Caco-2 (cell line): ENCODE measurements at regions not wholly inside any gene's neighbourhood (a gene's known extent, or its start where the extent isn't known, plus 50 kb on each side); places are given as distances from the start of the nearest gene placed in this dataset.

Experiments used
- BruUV-seq: library from RNA; stranded (reverse); fragments of 400-500 nt; replicated peaks from 2 replicates; lab custom pipeline; 2021; lab: Mats Ljungman, UMichigan
- CTCF ChIA-PET: fragments of 300-600 bp; sonication (Branson Sonifier 250); formaldehyde crosslinking; loops from one replicate; lab custom pipeline; 2022; ENCODE audit warnings: antibody characterized with exemption; lab: Charles Lee
- POLR2A ChIA-PET: fragments of 300-600 bp; sonication (Branson Sonifier 250); formaldehyde crosslinking; loops from one replicate; lab custom pipeline; 2022; ENCODE audit warnings: antibody characterized with exemption; lab: Charles Lee
- DNase-seq, 2 experiments: peaks; one replicate each; pipeline versions ENCODE4 v3.0.0 to v3.0.0-alpha.2; 2020 to 2022
- H3K27me3 ChIP-seq: replicated peaks from 2 replicates; pipeline ENCODE4 v1.6.0; 2011; ENCODE audit warnings: low read length; ENCODE audit not compliant: control insufficient read depth, insufficient read depth
- H3K36me3 ChIP-seq: 2 replicates; pipeline ENCODE4 v1.5.1; 2011; ENCODE audit warnings: low read length; ENCODE audit not compliant: control insufficient read depth, insufficient read depth
- H3K4me1 ChIP-seq: fragments of 250-450 bp; sonication (Bioruptor Pico); 2 replicates; pipeline ENCODE4 v1.5.1; 2020; ENCODE audit warnings: mild to moderate bottlenecking
- H3K4me3 ChIP-seq: 2 replicates; pipeline ENCODE4 v1.5.1; 2011; ENCODE audit warnings: low read depth, mild to moderate bottlenecking, control low read depth, low read length
- H3K9me3 ChIP-seq: fragments of 250-450 bp; sonication (Bioruptor Pico); 2 replicates; pipeline ENCODE4 v1.5.1; 2020; ENCODE audit warnings: mild to moderate bottlenecking, moderate library complexity
- H3K27ac Mint-ChIP-seq: one replicate; pipeline ENCODE4 v1.8.0; 2022; ENCODE audit warnings: mixed read lengths; ENCODE audit not compliant: unreplicated experiment
- H3K27me3 Mint-ChIP-seq: one replicate; pipeline ENCODE4 v1.8.0; 2022; ENCODE audit warnings: mixed read lengths; ENCODE audit not compliant: insufficient read depth, unreplicated experiment
- H3K36me3 Mint-ChIP-seq: one replicate; pipeline ENCODE4 v1.8.0; 2022; ENCODE audit warnings: mild to moderate bottlenecking, mixed read lengths; ENCODE audit not compliant: insufficient read depth, unreplicated experiment
- H3K4me1 Mint-ChIP-seq: one replicate; pipeline ENCODE4 v1.8.0; 2022; ENCODE audit warnings: low read depth, mixed read lengths; ENCODE audit not compliant: unreplicated experiment
- H3K4me3 Mint-ChIP-seq: one replicate; pipeline ENCODE4 v1.8.0; 2022; ENCODE audit warnings: mild to moderate bottlenecking, moderate library complexity, mixed read lengths; ENCODE audit not compliant: unreplicated experiment
- H3K9me3 Mint-ChIP-seq: one replicate; pipeline ENCODE4 v1.8.0; 2022; ENCODE audit warnings: mixed read lengths; ENCODE audit not compliant: unreplicated experiment
- intact Hi-C: fragments of 100-400 bp; cut with micrococcal nuclease; formaldehyde crosslinking; loops from one replicate; pipeline ENCODE4 v1.10.0; 2022; ENCODE audit not compliant: unreplicated experiment
- TF ChIP-seq, protein P1 (sequence below), 2 experiments: fragments of 200-600 bp in 1 of 2; IDR thresholded peaks; 1 replicate in 1 of 2; 2 replicates in 1 of 2; pipeline versions ENCODE4 v1.5.1 to v1.8.0; 2011 to 2022; ENCODE audit warnings: antibody characterized with exemption in 1 of 2, control low read depth in 1 of 2, inconsistent platforms in 1 of 2, low read depth in 1 of 2, low read length in 1 of 2, mild to moderate bottlenecking in 1 of 2, moderate library complexity in 1 of 2; ENCODE audit not compliant: insufficient read depth in 1 of 2, severe bottlenecking in 1 of 2, unreplicated experiment in 1 of 2

DNA sequence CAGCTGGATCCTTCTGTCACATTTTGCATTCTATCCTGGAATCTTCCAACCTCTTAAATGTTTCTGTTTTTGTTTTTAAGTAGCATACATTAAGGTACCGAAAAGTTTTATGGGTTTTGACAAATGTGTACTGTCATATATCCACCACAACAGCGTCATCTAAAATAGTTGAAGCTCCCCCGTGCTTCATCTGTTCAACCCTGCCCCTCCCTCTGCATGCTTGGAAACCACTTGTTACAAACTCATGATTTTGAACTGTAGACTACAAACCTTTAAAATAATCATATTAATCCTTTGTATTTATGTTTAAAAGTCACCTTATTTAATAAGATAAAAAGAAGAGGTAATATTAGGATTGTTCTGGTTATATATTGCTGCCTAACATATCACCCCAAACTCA is 182.8 kb upstream of the SMIM30 start:
- H3K36me3 ChIP-seq, result no peaks in the 10 kb centered on the region
- ChIA-PET POLR2A (no interaction called here), CTCF (no interaction called here)
- Mint-ChIP-seq H3K36me3 (no peaks in the 10 kb centered on the region), H3K4me3 (no peak overlapping the region), H3K27me3 (peaks cover 4% of the 10 kb centered on the region), H3K4me1 (no peaks in the 10 kb centered on the region), H3K27ac (no peak overlapping the region), H3K9me3 (no peaks in the 10 kb centered on the region)
- no TSS peak for BruUV-seq
- H3K27me3 ChIP-seq, result no peaks in the 10 kb centered on the region
- H3K4me3 ChIP-seq, result no peak overlapping the region
- intact Hi-C loops, result no loop called here
- no peaks in the 10 kb centered on the region for H3K4me1 ChIP-seq
- no peak for DNase-seq
- TF ChIP-seq, protein P1, sequence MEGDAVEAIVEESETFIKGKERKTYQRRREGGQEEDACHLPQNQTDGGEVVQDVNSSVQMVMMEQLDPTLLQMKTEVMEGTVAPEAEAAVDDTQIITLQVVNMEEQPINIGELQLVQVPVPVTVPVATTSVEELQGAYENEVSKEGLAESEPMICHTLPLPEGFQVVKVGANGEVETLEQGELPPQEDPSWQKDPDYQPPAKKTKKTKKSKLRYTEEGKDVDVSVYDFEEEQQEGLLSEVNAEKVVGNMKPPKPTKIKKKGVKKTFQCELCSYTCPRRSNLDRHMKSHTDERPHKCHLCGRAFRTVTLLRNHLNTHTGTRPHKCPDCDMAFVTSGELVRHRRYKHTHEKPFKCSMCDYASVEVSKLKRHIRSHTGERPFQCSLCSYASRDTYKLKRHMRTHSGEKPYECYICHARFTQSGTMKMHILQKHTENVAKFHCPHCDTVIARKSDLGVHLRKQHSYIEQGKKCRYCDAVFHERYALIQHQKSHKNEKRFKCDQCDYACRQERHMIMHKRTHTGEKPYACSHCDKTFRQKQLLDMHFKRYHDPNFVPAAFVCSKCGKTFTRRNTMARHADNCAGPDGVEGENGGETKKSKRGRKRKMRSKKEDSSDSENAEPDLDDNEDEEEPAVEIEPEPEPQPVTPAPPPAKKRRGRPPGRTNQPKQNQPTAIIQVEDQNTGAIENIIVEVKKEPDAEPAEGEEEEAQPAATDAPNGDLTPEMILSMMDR (IDR thresholded peaks at IDR 0.05; ENCODE audit: insufficient read depth in 1 of 2, low read depth in 1 of 2, low read length in 1 of 2, severe bottlenecking in 1 of 2, unreplicated experiment in 1 of 2), result no peak
- H3K9me3 ChIP-seq, result no peaks in the 10 kb centered on the region

DNA sequence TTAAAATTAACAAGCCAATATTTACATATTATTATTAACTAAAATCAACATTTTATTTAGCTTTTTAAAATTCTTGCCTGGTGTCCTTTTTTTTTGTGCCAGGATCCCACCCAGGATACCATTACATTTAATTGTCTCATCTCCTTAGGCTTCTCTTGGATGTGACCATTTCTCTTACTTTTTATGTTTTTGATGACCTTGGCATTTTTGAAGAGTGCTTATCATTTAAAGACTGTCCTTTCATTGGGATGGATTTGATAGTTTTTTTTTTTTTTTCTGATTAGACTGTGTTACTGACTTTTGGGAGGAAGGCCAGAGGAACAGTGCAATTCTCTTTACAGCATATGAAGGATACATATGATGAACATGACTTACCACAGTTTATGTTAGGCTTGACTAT is 181.4 kb upstream of the SMIM30 start:
- BruUV-seq, result no TSS peak
- Mint-ChIP-seq H3K9me3 (no peaks in the 10 kb centered on the region), H3K4me3 (no peak overlapping the region), H3K36me3 (no peaks in the 10 kb centered on the region), H3K27ac (no peak overlapping the region), H3K4me1 (no peaks in the 10 kb centered on the region), H3K27me3 (peaks cover 4% of the 10 kb centered on the region)
- Histone ChIP-seq H3K4me3 (no peak overlapping the region), H3K9me3 (no peaks in the 10 kb centered on the region), H3K27me3 (no peaks in the 10 kb centered on the region), H3K36me3 (no peaks in the 10 kb centered on the region), H3K4me1 (no peaks in the 10 kb centered on the region)
- CTCF ChIA-PET, result no interaction called here
- TF ChIP-seq, protein P1 (IDR thresholded peaks at IDR 0.05; ENCODE audit: insufficient read depth in 1 of 2, low read depth in 1 of 2, low read length in 1 of 2, severe bottlenecking in 1 of 2, unreplicated experiment in 1 of 2), result no peak
- no peak for DNase-seq
- intact Hi-C loops, result no loop called here
- POLR2A ChIA-PET, result no interaction called here

DNA sequence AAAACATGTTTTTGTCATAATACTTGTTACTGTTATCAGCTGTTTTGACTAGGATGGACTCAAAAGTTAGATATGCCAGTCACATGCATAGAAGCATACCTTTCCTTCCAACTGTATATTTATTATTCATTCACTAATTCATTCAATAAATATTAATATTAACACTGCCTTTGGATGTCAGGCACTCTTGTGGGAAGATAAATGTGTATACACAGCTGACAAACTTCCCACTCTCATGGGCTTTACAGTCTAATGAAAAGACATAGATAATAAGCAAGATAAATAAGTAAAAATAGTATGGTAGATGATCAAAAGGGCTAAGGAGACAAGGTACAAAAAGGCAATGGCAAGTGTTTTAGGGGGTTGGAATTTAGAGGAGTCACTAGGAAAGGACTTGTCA is 180.1 kb upstream of the SMIM30 start:
- DNase-seq, result no peak
- intact Hi-C loops, result no loop called here
- Mint-ChIP-seq H3K9me3 (no peaks in the 10 kb centered on the region), H3K27me3 (peaks cover 4% of the 10 kb centered on the region), H3K4me3 (no peak overlapping the region), H3K27ac (no peak overlapping the region), H3K36me3 (no peaks in the 10 kb centered on the region), H3K4me1 (no peaks in the 10 kb centered on the region)
- H3K4me1 ChIP-seq, result no peaks in the 10 kb centered on the region
- H3K27me3 ChIP-seq, result no peaks in the 10 kb centered on the region
- no peaks in the 10 kb centered on the region for H3K36me3 ChIP-seq
- CTCF ChIA-PET, result no interaction called here
- H3K4me3 ChIP-seq, result no peak overlapping the region
- no peaks in the 10 kb centered on the region for H3K9me3 ChIP-seq
- POLR2A ChIA-PET, result no interaction called here
- no TSS peak for BruUV-seq
- TF ChIP-seq, protein P1 (IDR thresholded peaks at IDR 0.05; ENCODE audit: insufficient read depth in 1 of 2, low read depth in 1 of 2, low read length in 1 of 2, severe bottlenecking in 1 of 2, unreplicated experiment in 1 of 2), result no peak
